Erythroblast (primary cell): ENCODE measurements at regions not wholly inside any gene's neighbourhood (a gene's known extent, or its start where the extent isn't known, plus 50 kb on each side); places are given as distances from the start of the nearest gene placed in this dataset.

Experiments
- GATA1 ChIP-seq: IDR thresholded peaks from 2 replicates; pipeline ENCODE4 v1.6.1; 2011; ENCODE audit warnings: low read depth, mild to moderate bottlenecking, control low read depth, low read length, moderate library complexity
- POLR2A ChIP-seq: IDR thresholded peaks from 2 replicates; pipeline ENCODE4 v1.6.1; 2011; ENCODE audit warnings: mild to moderate bottlenecking, low read length

GRCh38 chr15:97084650-97085049, 754.1 kb downstream of the NR2F2 start:
- TF ChIP-seq POLR2A (no peak), GATA1 (no peak)
